Keratinocyte (primary cell): ENCODE measurements at regions not wholly inside any gene's neighbourhood (a gene's known extent, or its start where the extent isn't known, plus 50 kb on each side); places are given as distances from the start of the nearest gene placed in this dataset.

Experiments used
- EZH2 ChIP-seq: IDR thresholded peaks from one replicate; pipeline ENCODE4 v1.6.1; 2012; ENCODE audit warnings: inconsistent platforms, mild to moderate bottlenecking, low read length, moderate library complexity
- TF ChIP-seq, protein P1 (sequence below), 3 experiments: IDR thresholded peaks in 1 of 3; conservative IDR thresholded peaks in 1 of 3; optimal IDR thresholded peaks in 1 of 3; 2 replicates in 2 of 3; 3 replicates in 1 of 3; pipeline versions ENCODE3 to v1.5.1; 2011; ENCODE audit warnings: low read length in 3 of 3, mild to moderate bottlenecking in 3 of 3, moderate library complexity in 2 of 3, control low read depth in 1 of 3, inconsistent platforms in 1 of 3; ENCODE audit not compliant: insufficient read depth in 2 of 3; ENCODE audit errors: extremely low read depth in 1 of 3

GRCh38 chr2:157004789-157005188 is 252.7 kb upstream of the GALNT5 start:
- TF ChIP-seq, protein P1, sequence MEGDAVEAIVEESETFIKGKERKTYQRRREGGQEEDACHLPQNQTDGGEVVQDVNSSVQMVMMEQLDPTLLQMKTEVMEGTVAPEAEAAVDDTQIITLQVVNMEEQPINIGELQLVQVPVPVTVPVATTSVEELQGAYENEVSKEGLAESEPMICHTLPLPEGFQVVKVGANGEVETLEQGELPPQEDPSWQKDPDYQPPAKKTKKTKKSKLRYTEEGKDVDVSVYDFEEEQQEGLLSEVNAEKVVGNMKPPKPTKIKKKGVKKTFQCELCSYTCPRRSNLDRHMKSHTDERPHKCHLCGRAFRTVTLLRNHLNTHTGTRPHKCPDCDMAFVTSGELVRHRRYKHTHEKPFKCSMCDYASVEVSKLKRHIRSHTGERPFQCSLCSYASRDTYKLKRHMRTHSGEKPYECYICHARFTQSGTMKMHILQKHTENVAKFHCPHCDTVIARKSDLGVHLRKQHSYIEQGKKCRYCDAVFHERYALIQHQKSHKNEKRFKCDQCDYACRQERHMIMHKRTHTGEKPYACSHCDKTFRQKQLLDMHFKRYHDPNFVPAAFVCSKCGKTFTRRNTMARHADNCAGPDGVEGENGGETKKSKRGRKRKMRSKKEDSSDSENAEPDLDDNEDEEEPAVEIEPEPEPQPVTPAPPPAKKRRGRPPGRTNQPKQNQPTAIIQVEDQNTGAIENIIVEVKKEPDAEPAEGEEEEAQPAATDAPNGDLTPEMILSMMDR (optimal IDR thresholded peaks at IDR 0.05 in 1 of 3, IDR thresholded peaks at IDR 0.05 in 1 of 3, conservative IDR thresholded peaks at IDR 0.05 in 1 of 3; ENCODE audit: extremely low read depth in 1 of 3, insufficient read depth in 2 of 3, low read length in 3 of 3): no peak
- no peak for TF ChIP-seq EZH2
